ENCODE measurements at regions not wholly inside any gene's neighbourhood (a gene's known extent, or its start where the extent isn't known, plus 50 kb on each side); places are given as distances from the start of the nearest gene placed in this dataset.

DNA sequence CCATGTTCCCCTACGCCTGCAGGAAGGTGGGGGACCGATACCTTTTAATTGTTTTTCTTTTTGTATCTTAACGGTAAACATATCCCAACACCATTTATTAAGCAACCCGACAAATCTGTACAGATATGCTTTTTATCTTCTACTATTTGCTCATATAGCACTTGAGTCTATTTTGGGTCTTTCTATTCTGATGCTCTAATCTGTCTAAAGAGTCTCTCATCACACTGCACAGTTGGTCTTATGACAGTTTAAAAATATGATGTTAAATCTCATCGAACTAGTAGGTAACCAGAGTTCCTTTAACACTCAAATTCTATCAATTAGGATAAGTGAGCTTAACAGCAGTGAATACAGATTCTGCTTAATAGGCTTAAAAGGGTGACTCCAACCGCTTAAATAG, 111.6 kb downstream of the SOCS6 start:
- TF ChIP-seq SIN3A (IDR thresholded peaks at IDR 0.05; ENCODE audit: low read depth): no peak
- TF ChIP-seq EZH2 (IDR thresholded peaks at IDR 0.05): no peak
- TF ChIP-seq SP1 (IDR thresholded peaks at IDR 0.05; ENCODE audit: low read depth): no peak
- no peak for TF ChIP-seq FOSL1 (IDR thresholded peaks at IDR 0.05; ENCODE audit: low read depth)
- no peak for TF ChIP-seq EZH2phosphoT487 (IDR thresholded peaks at IDR 0.05; ENCODE audit: borderline replicate concordance)
- TF ChIP-seq ZFX (IDR thresholded peaks at IDR 0.05): no peak
- TF ChIP-seq, protein P1, sequence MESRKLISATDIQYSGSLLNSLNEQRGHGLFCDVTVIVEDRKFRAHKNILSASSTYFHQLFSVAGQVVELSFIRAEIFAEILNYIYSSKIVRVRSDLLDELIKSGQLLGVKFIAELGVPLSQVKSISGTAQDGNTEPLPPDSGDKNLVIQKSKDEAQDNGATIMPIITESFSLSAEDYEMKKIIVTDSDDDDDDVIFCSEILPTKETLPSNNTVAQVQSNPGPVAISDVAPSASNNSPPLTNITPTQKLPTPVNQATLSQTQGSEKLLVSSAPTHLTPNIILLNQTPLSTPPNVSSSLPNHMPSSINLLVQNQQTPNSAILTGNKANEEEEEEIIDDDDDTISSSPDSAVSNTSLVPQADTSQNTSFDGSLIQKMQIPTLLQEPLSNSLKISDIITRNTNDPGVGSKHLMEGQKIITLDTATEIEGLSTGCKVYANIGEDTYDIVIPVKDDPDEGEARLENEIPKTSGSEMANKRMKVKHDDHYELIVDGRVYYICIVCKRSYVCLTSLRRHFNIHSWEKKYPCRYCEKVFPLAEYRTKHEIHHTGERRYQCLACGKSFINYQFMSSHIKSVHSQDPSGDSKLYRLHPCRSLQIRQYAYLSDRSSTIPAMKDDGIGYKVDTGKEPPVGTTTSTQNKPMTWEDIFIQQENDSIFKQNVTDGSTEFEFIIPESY (IDR thresholded peaks at IDR 0.05; ENCODE audit: extremely low read depth, insufficient replicate concordance, low read length): no peak
- no peak for TF ChIP-seq TCF7L2 (IDR thresholded peaks at IDR 0.05; ENCODE audit: borderline replicate concordance, extremely low read depth, insufficient read depth, insufficient read length)
- TF ChIP-seq RAD21 (IDR thresholded peaks at IDR 0.05; ENCODE audit: low read depth): no peak
- TF ChIP-seq, protein P2, sequence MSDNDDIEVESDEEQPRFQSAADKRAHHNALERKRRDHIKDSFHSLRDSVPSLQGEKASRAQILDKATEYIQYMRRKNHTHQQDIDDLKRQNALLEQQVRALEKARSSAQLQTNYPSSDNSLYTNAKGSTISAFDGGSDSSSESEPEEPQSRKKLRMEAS (IDR thresholded peaks at IDR 0.05): no peak
- TF ChIP-seq SRF (IDR thresholded peaks at IDR 0.05; ENCODE audit: low read depth): no peak
- TF ChIP-seq EGR1 (IDR thresholded peaks at IDR 0.05; ENCODE audit: low read depth): no peak
- no peak for TF ChIP-seq ZNF274 (IDR thresholded peaks at IDR 0.05; ENCODE audit: low read depth, low read length)
- TF ChIP-seq, protein P3, sequence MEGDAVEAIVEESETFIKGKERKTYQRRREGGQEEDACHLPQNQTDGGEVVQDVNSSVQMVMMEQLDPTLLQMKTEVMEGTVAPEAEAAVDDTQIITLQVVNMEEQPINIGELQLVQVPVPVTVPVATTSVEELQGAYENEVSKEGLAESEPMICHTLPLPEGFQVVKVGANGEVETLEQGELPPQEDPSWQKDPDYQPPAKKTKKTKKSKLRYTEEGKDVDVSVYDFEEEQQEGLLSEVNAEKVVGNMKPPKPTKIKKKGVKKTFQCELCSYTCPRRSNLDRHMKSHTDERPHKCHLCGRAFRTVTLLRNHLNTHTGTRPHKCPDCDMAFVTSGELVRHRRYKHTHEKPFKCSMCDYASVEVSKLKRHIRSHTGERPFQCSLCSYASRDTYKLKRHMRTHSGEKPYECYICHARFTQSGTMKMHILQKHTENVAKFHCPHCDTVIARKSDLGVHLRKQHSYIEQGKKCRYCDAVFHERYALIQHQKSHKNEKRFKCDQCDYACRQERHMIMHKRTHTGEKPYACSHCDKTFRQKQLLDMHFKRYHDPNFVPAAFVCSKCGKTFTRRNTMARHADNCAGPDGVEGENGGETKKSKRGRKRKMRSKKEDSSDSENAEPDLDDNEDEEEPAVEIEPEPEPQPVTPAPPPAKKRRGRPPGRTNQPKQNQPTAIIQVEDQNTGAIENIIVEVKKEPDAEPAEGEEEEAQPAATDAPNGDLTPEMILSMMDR (IDR thresholded peaks at IDR 0.05 in 2 of 3, conservative IDR thresholded peaks at IDR 0.05 in 1 of 3; ENCODE audit: borderline replicate concordance in 1 of 3, insufficient read depth in 1 of 3, low read depth in 2 of 3, low read length in 2 of 3): no peak
- TF ChIP-seq, protein P4, sequence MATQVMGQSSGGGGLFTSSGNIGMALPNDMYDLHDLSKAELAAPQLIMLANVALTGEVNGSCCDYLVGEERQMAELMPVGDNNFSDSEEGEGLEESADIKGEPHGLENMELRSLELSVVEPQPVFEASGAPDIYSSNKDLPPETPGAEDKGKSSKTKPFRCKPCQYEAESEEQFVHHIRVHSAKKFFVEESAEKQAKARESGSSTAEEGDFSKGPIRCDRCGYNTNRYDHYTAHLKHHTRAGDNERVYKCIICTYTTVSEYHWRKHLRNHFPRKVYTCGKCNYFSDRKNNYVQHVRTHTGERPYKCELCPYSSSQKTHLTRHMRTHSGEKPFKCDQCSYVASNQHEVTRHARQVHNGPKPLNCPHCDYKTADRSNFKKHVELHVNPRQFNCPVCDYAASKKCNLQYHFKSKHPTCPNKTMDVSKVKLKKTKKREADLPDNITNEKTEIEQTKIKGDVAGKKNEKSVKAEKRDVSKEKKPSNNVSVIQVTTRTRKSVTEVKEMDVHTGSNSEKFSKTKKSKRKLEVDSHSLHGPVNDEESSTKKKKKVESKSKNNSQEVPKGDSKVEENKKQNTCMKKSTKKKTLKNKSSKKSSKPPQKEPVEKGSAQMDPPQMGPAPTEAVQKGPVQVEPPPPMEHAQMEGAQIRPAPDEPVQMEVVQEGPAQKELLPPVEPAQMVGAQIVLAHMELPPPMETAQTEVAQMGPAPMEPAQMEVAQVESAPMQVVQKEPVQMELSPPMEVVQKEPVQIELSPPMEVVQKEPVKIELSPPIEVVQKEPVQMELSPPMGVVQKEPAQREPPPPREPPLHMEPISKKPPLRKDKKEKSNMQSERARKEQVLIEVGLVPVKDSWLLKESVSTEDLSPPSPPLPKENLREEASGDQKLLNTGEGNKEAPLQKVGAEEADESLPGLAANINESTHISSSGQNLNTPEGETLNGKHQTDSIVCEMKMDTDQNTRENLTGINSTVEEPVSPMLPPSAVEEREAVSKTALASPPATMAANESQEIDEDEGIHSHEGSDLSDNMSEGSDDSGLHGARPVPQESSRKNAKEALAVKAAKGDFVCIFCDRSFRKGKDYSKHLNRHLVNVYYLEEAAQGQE (IDR thresholded peaks at IDR 0.05; ENCODE audit: low read depth): no peak
- Histone ChIP-seq H3K9me2 (ENCODE audit: insufficient read depth) (no peaks in the 10 kb centered on the region), H3K4me1 (ENCODE audit: control insufficient read depth in 1 of 2, insufficient read depth in 2 of 2, low read length in 2 of 2) (peaks cover 2 to 12% of the 10 kb centered on the region in 2 experiments; a peak in 3 of 4 replicates), H3K9me3 (ENCODE audit: control insufficient read depth in 1 of 2, insufficient read depth in 1 of 2, low read depth in 1 of 2, low read length in 2 of 2) (no peaks in the 10 kb centered on the region), H2AFZ (ENCODE audit: low read depth, low read length, poor library complexity, severe bottlenecking) (peak overlapping the region; percentile 0), H3K9ac (ENCODE audit: low read length) (no peak overlapping the region), H3K36me3 (ENCODE audit: control insufficient read depth in 1 of 2, insufficient read depth in 2 of 2, low read length in 2 of 2) (no peaks in the 10 kb centered on the region), H3K4me2 (ENCODE audit: low read length) (no peak overlapping the region), H3K79me2 (ENCODE audit: insufficient read depth, low read length) (no peaks in the 10 kb centered on the region), H4K20me1 (ENCODE audit: insufficient read depth) (no peaks in the 10 kb centered on the region), H3K27me3 (ENCODE audit: insufficient read depth, low read length) (no peaks in the 10 kb centered on the region), H3K4me3 (replicated peaks in 1 of 2; ENCODE audit: low read depth in 1 of 2, low read length in 2 of 2) (no peak overlapping the region), H3K27ac (ENCODE audit: low read depth, low read length) (no peak overlapping the region)
- no peak for ATAC-seq
- ChIA-PET CTCF (no interaction called here), POLR2A (no interaction called here), RAD21 (ENCODE audit: low non-redundant PET in 1 of 2, low total read pairs in 2 of 2, uncharacterized antibody in 2 of 2, unreplicated experiment in 2 of 2) (no interaction called here)
- intact Hi-C loops (cut with micrococcal nuclease): no loop called here
- no TSS peak for BruUV-seq (replicated peaks)
- DNase-seq (ENCODE audit: low read depth, low spot score): no peak

Measured in HCT116 (cell line).